KMS-11 (cell line): ENCODE measurements at regions not wholly inside any gene's neighbourhood (a gene's known extent, or its start where the extent isn't known, plus 50 kb on each side); places are given as distances from the start of the nearest gene placed in this dataset.

Experiments used
- H2AFZ ChIP-seq: fragments of 200-600 bp; sonication (generic); 2 replicates; pipeline ENCODE4 v1.6.1; 2016; ENCODE audit warnings: antibody characterized with exemption, mixed run types, low read depth
- H3K27ac ChIP-seq: fragments of 200-600 bp; sonication (generic); 2 replicates; pipeline ENCODE4 v1.6.1; 2016; ENCODE audit warnings: mild to moderate bottlenecking, mixed run types
- H3K27me3 ChIP-seq: fragments of 200-600 bp; sonication (generic); 2 replicates; pipeline ENCODE4 v1.6.1; 2017; ENCODE audit warnings: mild to moderate bottlenecking, low read depth, mixed run types, moderate library complexity; ENCODE audit not compliant: insufficient read depth
- H3K36me3 ChIP-seq: fragments of 200-600 bp; sonication (generic); 2 replicates; pipeline ENCODE4 v1.6.1; 2017; ENCODE audit warnings: mild to moderate bottlenecking, mixed run types; ENCODE audit not compliant: insufficient read depth
- H3K4me1 ChIP-seq: fragments of 200-600 bp; sonication (generic); 2 replicates; pipeline ENCODE4 v1.6.1; 2016; ENCODE audit warnings: mild to moderate bottlenecking, low read depth, mixed run types; ENCODE audit not compliant: poor library complexity, severe bottlenecking
- H3K4me2 ChIP-seq: fragments of 200-600 bp; sonication (generic); 2 replicates; pipeline ENCODE4 v1.7.0; 2016; ENCODE audit warnings: mild to moderate bottlenecking, mixed run types
- H3K4me3 ChIP-seq: fragments of 200-600 bp; sonication (generic); IDR thresholded peaks from 2 replicates; pipeline ENCODE4 v1.6.1; 2017; ENCODE audit warnings: low read depth, low read length, mixed read lengths; ENCODE audit not compliant: insufficient read depth
- H3K79me2 ChIP-seq: fragments of 200-600 bp; sonication (generic); 2 replicates; pipeline ENCODE4 v1.6.1; 2016; ENCODE audit warnings: low read depth, mixed run types; ENCODE audit not compliant: insufficient read depth
- H3K9ac ChIP-seq: fragments of 200-600 bp; sonication (generic); 2 replicates; pipeline ENCODE4 v1.6.1; 2016; ENCODE audit warnings: mild to moderate bottlenecking, mixed run types
- H4K20me1 ChIP-seq: fragments of 200-600 bp; sonication (generic); 2 replicates; pipeline ENCODE4 v1.6.1; 2016; ENCODE audit warnings: mild to moderate bottlenecking, mixed run types; ENCODE audit not compliant: insufficient read depth
- CTCF ChIP-seq: fragments of 200-600 bp; sonication (generic); conservative IDR thresholded peaks from 2 replicates; pipeline ENCODE4 v1.6.1; 2017; ENCODE audit warnings: low read depth, mild to moderate bottlenecking, antibody characterized with exemption, low read length, moderate library complexity, mixed read lengths

- no peaks in the 10 kb centered on the region for H3K27me3 ChIP-seq
- H3K4me2 ChIP-seq, result no peak overlapping the region
- no peaks in the 10 kb centered on the region for H3K4me1 ChIP-seq
- no peak overlapping the region for H3K27ac ChIP-seq
- no peak overlapping the region for H3K9ac ChIP-seq
- no peak for TF ChIP-seq CTCF
- no peak overlapping the region for H3K4me3 ChIP-seq
- no peaks in the 10 kb centered on the region for H3K36me3 ChIP-seq
- H2AFZ ChIP-seq, result no peak overlapping the region
- H3K79me2 ChIP-seq, result no peaks in the 10 kb centered on the region
- H4K20me1 ChIP-seq, result no peaks in the 10 kb centered on the region
These were observed 87.7 kb upstream of the ALX4 start for GRCh38 chr11:44397586-44398178.

GRCh38 chr11:44398266-44399030 lies 88.5 kb upstream of the ALX4 start:
- no peak overlapping the region for H3K9ac ChIP-seq
- H3K4me3 ChIP-seq, result no peak overlapping the region
- H3K79me2 ChIP-seq, result no peaks in the 10 kb centered on the region
- no peak overlapping the region for H2AFZ ChIP-seq
- no peak overlapping the region for H3K27ac ChIP-seq
- no peaks in the 10 kb centered on the region for H4K20me1 ChIP-seq
- no peak overlapping the region for H3K4me2 ChIP-seq
- no peaks in the 10 kb centered on the region for H3K4me1 ChIP-seq
- no peaks in the 10 kb centered on the region for H3K27me3 ChIP-seq
- no peak for TF ChIP-seq CTCF
- H3K36me3 ChIP-seq, result no peaks in the 10 kb centered on the region

- no peaks in the 10 kb centered on the region for H3K27me3 ChIP-seq
- no peak overlapping the region for H3K4me3 ChIP-seq
- no peak for TF ChIP-seq CTCF
- no peaks in the 10 kb centered on the region for H3K36me3 ChIP-seq
- H3K9ac ChIP-seq, result no peak overlapping the region
- H4K20me1 ChIP-seq, result no peaks in the 10 kb centered on the region
- no peaks in the 10 kb centered on the region for H3K4me1 ChIP-seq
- H3K27ac ChIP-seq, result no peak overlapping the region
- no peak overlapping the region for H2AFZ ChIP-seq
- no peak overlapping the region for H3K4me2 ChIP-seq
- no peaks in the 10 kb centered on the region for H3K79me2 ChIP-seq
These were observed 90.0 kb upstream of the ALX4 start for GRCh38 chr11:44399968-44400367.

- Histone ChIP-seq H3K36me3 (no peaks in the 10 kb centered on the region), H3K9ac (no peak overlapping the region), H3K4me3 (no peak overlapping the region), H4K20me1 (no peaks in the 10 kb centered on the region), H3K79me2 (no peaks in the 10 kb centered on the region), H3K27me3 (no peaks in the 10 kb centered on the region), H3K4me1 (no peaks in the 10 kb centered on the region), H2AFZ (no peak overlapping the region), H3K27ac (no peak overlapping the region), H3K4me2 (no peak overlapping the region)
- TF ChIP-seq CTCF, result no peak
These were observed 90.5 kb upstream of the ALX4 start for GRCh38 chr11:44400431-44400830.
